ENCODE measurements at regions not wholly inside any gene's neighbourhood (a gene's known extent, or its start where the extent isn't known, plus 50 kb on each side); places are given as distances from the start of the nearest gene placed in this dataset.

GRCh38 chr14:29062466-29062865 lies 295.9 kb downstream of the FOXG1 start:
- Histone ChIP-seq H3K27me3 (ENCODE audit: control insufficient read depth in 2 of 2, insufficient read depth in 2 of 2, low read length in 2 of 2) (no peaks in the 10 kb centered on the region), H3K4me2 (ENCODE audit: insufficient read depth, low read length) (no peak overlapping the region), H4K20me1 (replicated peaks; ENCODE audit: control insufficient read depth, insufficient read depth, low read length) (no peaks in the 10 kb centered on the region), H3K27ac (ENCODE audit: extremely low read depth, low read depth, low read length) (no peak overlapping the region), H3K9me3 (replicated peaks; ENCODE audit: control insufficient read depth, insufficient read depth, low read depth, low read length) (no peaks in the 10 kb centered on the region), H3K79me2 (ENCODE audit: control insufficient read depth, insufficient read depth, low read length) (no peaks in the 10 kb centered on the region), H3K36me3 (ENCODE audit: control insufficient read depth, insufficient read depth, low read length) (no peaks in the 10 kb centered on the region), H3K9ac (ENCODE audit: insufficient read depth in 1 of 2, low read depth in 2 of 2, low read length in 2 of 2) (no peak overlapping the region), H2AFZ (ENCODE audit: low read depth, low read length) (no peak overlapping the region), H3K9me1 (ENCODE audit: control insufficient read depth, insufficient read depth, low read length) (no peaks in the 10 kb centered on the region), H3K4me1 (replicated peaks in 1 of 2; ENCODE audit: control insufficient read depth in 2 of 2, insufficient read depth in 2 of 2, low read length in 2 of 2) (no peaks in the 10 kb centered on the region), H3K4me3 (no peak overlapping the region)
- ATAC-seq, result no peak
- no peak for FAIRE-seq
- ChIA-PET POLR2A (no interaction called here), CTCF (ENCODE audit: low intra/inter-chr PET ratio) (no interaction called here)
- in situ Hi-C loops (cut with MboI), result no loop called here
- 56% methylated on average over 6 of the region's 6 CpGs for WGBS (ENCODE audit: insufficient coverage, low coverage, missing lambda C conversion rate)
- no peak for DNase-seq (ENCODE audit: extremely low read depth in 1 of 4, low spot score in 3 of 4)
- no TSS peak for BruUV-seq (replicated peaks)
- intact Hi-C loops (cut with micrococcal nuclease), result no loop called here
- TF ChIP-seq PHF20 (IDR thresholded peaks at IDR 0.05; ENCODE audit: partially characterized antibody), result no peak
- no peak for TF ChIP-seq HNRNPH1 (optimal IDR thresholded peaks at IDR 0.05; ENCODE audit: low read depth, low read length)
- TF ChIP-seq FOXK2 (conservative IDR thresholded peaks at IDR 0.05 in 1 of 2, IDR thresholded peaks at IDR 0.05 in 1 of 2; ENCODE audit: low read depth in 2 of 2), result no peak
- TF ChIP-seq ZKSCAN1 (IDR thresholded peaks at IDR 0.05; ENCODE audit: low read depth, low read length), result no peak
- no peak for TF ChIP-seq MTA3 (IDR thresholded peaks at IDR 0.05; ENCODE audit: borderline replicate concordance)
- no peak for TF ChIP-seq LEF1 (IDR thresholded peaks at IDR 0.05)
- TF ChIP-seq XRCC3 (IDR thresholded peaks at IDR 0.05), result no peak

GRCh38 chr14:29062976-29063375 lies 296.4 kb downstream of the FOXG1 start:
- Histone ChIP-seq H3K9ac (ENCODE audit: insufficient read depth in 1 of 2, low read depth in 2 of 2, low read length in 2 of 2) (no peak overlapping the region), H3K4me1 (replicated peaks in 1 of 2; ENCODE audit: control insufficient read depth in 2 of 2, insufficient read depth in 2 of 2, low read length in 2 of 2) (no peaks in the 10 kb centered on the region), H4K20me1 (replicated peaks; ENCODE audit: control insufficient read depth, insufficient read depth, low read length) (no peaks in the 10 kb centered on the region), H3K36me3 (ENCODE audit: control insufficient read depth, insufficient read depth, low read length) (no peaks in the 10 kb centered on the region), H3K4me3 (no peak overlapping the region), H3K9me1 (ENCODE audit: control insufficient read depth, insufficient read depth, low read length) (no peaks in the 10 kb centered on the region), H3K27ac (ENCODE audit: extremely low read depth, low read depth, low read length) (no peak overlapping the region), H3K9me3 (replicated peaks; ENCODE audit: control insufficient read depth, insufficient read depth, low read depth, low read length) (no peaks in the 10 kb centered on the region), H3K27me3 (ENCODE audit: control insufficient read depth in 2 of 2, insufficient read depth in 2 of 2, low read length in 2 of 2) (no peaks in the 10 kb centered on the region), H3K4me2 (ENCODE audit: insufficient read depth, low read length) (no peak overlapping the region), H3K79me2 (ENCODE audit: control insufficient read depth, insufficient read depth, low read length) (no peaks in the 10 kb centered on the region), H2AFZ (ENCODE audit: low read depth, low read length) (no peak overlapping the region)
- DNase-seq (ENCODE audit: extremely low read depth in 1 of 4, low spot score in 3 of 4) (no peak), ATAC-seq (no peak), FAIRE-seq (no peak)
- 72% methylated on average over 4 of the region's 4 CpGs for WGBS (ENCODE audit: insufficient coverage, low coverage, missing lambda C conversion rate)
- no TSS peak for BruUV-seq (replicated peaks)
- ChIA-PET POLR2A (no interaction called here), CTCF (ENCODE audit: low intra/inter-chr PET ratio) (no interaction called here)
- intact Hi-C loops (cut with micrococcal nuclease), result no loop called here
- in situ Hi-C loops (cut with MboI), result no loop called here
- TF ChIP-seq ZC3H8 (IDR thresholded peaks at IDR 0.05), result no peak
- no peak for TF ChIP-seq FOXA1 (IDR thresholded peaks at IDR 0.05; ENCODE audit: borderline replicate concordance)
- TF ChIP-seq E2F3 (CRISPR knock-in tag; IDR thresholded peaks at IDR 0.05), result no peak
- no peak for TF ChIP-seq ERF (CRISPR knock-in tag; IDR thresholded peaks at IDR 0.05)
- no peak for TF ChIP-seq THAP12 (CRISPR knock-in tag; IDR thresholded peaks at IDR 0.05)
- no peak for TF ChIP-seq E4F1 (CRISPR knock-in tag; IDR thresholded peaks at IDR 0.05; ENCODE audit: borderline replicate concordance)
- TF ChIP-seq MEIS2 (IDR thresholded peaks at IDR 0.05; ENCODE audit: partially characterized antibody), result no peak
- no peak for TF ChIP-seq HCFC1 (IDR thresholded peaks at IDR 0.05; ENCODE audit: low read depth, low read length)
